ENCODE measurements at regions not wholly inside any gene's neighbourhood (a gene's known extent, or its start where the extent isn't known, plus 50 kb on each side); places are given as distances from the start of the nearest gene placed in this dataset.

GRCh38 chr6:22205266-22205665 lies 91.6 kb downstream of the PRL start:
- TF ChIP-seq CTCF (IDR thresholded peaks at IDR 0.05; ENCODE audit: extremely low read depth in 1 of 2, insufficient read depth in 1 of 2, low read depth in 1 of 2, low read length in 2 of 2) (no peak), MYC (IDR thresholded peaks at IDR 0.05; ENCODE audit: low read depth, low read length) (no peak), POLR2A (IDR thresholded peaks at IDR 0.05; ENCODE audit: low read depth, low read length) (no peak), EZH2 (IDR thresholded peaks at IDR 0.05; ENCODE audit: borderline replicate concordance, low read depth, low read length, severe bottlenecking) (no peak), JUN (IDR thresholded peaks at IDR 0.05; ENCODE audit: borderline replicate concordance, insufficient read depth, insufficient read length, low read depth) (no peak), GATA2 (IDR thresholded peaks at IDR 0.05; ENCODE audit: insufficient read depth, insufficient read length, low read depth, low read length) (no peak), MAX (IDR thresholded peaks at IDR 0.05; ENCODE audit: insufficient read depth, insufficient read length) (no peak), POLR2AphosphoS5 (IDR thresholded peaks at IDR 0.05; ENCODE audit: insufficient read depth, low read depth, low read length) (no peak), FOS (IDR thresholded peaks at IDR 0.05; ENCODE audit: borderline replicate concordance, insufficient read depth, low read length) (no peak)

Measured in endothelial cell of umbilical vein (primary cell).